H1 (cell line): ENCODE measurements at regions not wholly inside any gene's neighbourhood (a gene's known extent, or its start where the extent isn't known, plus 50 kb on each side); places are given as distances from the start of the nearest gene placed in this dataset.

Experiments
- CTCF ChIA-PET: fragments of 300-600 bp; sonication (Branson Sonifier 250); formaldehyde crosslinking; loops from one replicate; lab custom pipeline; 2021; ENCODE audit not compliant: partially characterized antibody; lab: Charles Lee
- POLR2A ChIA-PET: fragments of 300-600 bp; sonication (Branson Sonifier 250); formaldehyde crosslinking; loops from one replicate; lab custom pipeline; 2021; ENCODE audit warnings: inconsistent platforms; ENCODE audit not compliant: partially characterized antibody; lab: Charles Lee
- DNase-seq, 2 experiments: peaks; one replicate each; pipeline versions ENCODE4 v3.0.0 to v3.0.0-alpha.2; 2010 to 2022; ENCODE audit warnings: low spot score in 2 of 2, low read depth in 1 of 2, mixed read lengths in 1 of 2
- FAIRE-seq: peaks from 2 replicates; lab custom pipeline; 2011; peaks lifted over from hg19 to GRCh38; lab: Jason Lieb, UNC
- H2AFZ ChIP-seq: 2 replicates; pipeline ENCODE4 v1.8.1; 2012; ENCODE audit warnings: low read length, inconsistent platforms
- H2AK5ac ChIP-seq: 2 replicates; pipeline ENCODE4 v1.6.1; 2013; ENCODE audit warnings: low read depth, low read length
- H2BK120ac ChIP-seq: replicated peaks from 2 replicates; pipeline ENCODE3; 2013; ENCODE audit warnings: low read depth, low read length, inconsistent platforms
- H2BK12ac ChIP-seq: 2 replicates; pipeline ENCODE4 v1.6.1; 2013; ENCODE audit warnings: low read depth, low read length
- H2BK15ac ChIP-seq: 2 replicates; pipeline ENCODE4 v1.6.1; 2013; ENCODE audit warnings: low read length
- H2BK20ac ChIP-seq: 2 replicates; pipeline ENCODE4 v1.6.1; 2013; ENCODE audit warnings: low read length
- H2BK5ac ChIP-seq: 2 replicates; pipeline ENCODE4 v1.6.1; 2013; ENCODE audit warnings: low read depth, low read length
- H3K14ac ChIP-seq: 2 replicates; pipeline ENCODE4 v1.6.1; 2013; ENCODE audit warnings: inconsistent platforms; ENCODE audit not compliant: insufficient read length
- H3K18ac ChIP-seq: 2 replicates; pipeline ENCODE4 v1.6.1; 2013; ENCODE audit warnings: low read length; ENCODE audit errors: extremely low read depth
- H3K23ac ChIP-seq: 2 replicates; pipeline ENCODE4 v1.6.1; 2013; ENCODE audit warnings: inconsistent platforms; ENCODE audit not compliant: insufficient read length
- H3K23me2 ChIP-seq: 2 replicates; pipeline ENCODE4 v1.6.1; 2013; ENCODE audit warnings: low read depth, low read length
- H3K27ac ChIP-seq: 2 replicates; pipeline ENCODE4 v1.6.1; 2011; ENCODE audit warnings: low read depth, low read length, inconsistent platforms
- H3K27me3 ChIP-seq, 4 experiments: replicated peaks in 1 of 4; 1 replicate in 1 of 4; 2 replicates in 3 of 4; pipeline versions ENCODE4 v1.6.1 to v1.8.1; 2011 to 2013; ENCODE audit warnings: low read length in 3 of 4, mild to moderate bottlenecking in 3 of 4, inconsistent platforms in 2 of 4, mixed read lengths in 2 of 4, moderate library complexity in 1 of 4; ENCODE audit not compliant: control insufficient read depth in 3 of 4, insufficient read depth in 3 of 4; ENCODE audit errors: extremely low read depth in 1 of 4
- H3K36me3 ChIP-seq, 4 experiments: 2 replicates each; pipeline versions ENCODE4 v1.6.1 to v1.8.1; 2011 to 2013; ENCODE audit warnings: mild to moderate bottlenecking in 4 of 4, low read length in 3 of 4, moderate library complexity in 2 of 4, control low read depth in 1 of 4, inconsistent platforms in 1 of 4; ENCODE audit not compliant: insufficient read depth in 4 of 4, control insufficient read depth in 2 of 4
- H3K4ac ChIP-seq: replicated peaks from 2 replicates; pipeline ENCODE3; 2013; ENCODE audit warnings: low read length, low read depth, mixed read lengths, inconsistent platforms; ENCODE audit not compliant: insufficient read length
- H3K4me1 ChIP-seq, 4 experiments: replicated peaks in 1 of 4; 1 replicate in 1 of 4; 2 replicates in 3 of 4; pipeline versions ENCODE4 v1.6.1 to v1.8.1; 2011 to 2013; ENCODE audit warnings: low read length in 3 of 4, inconsistent platforms in 2 of 4, mixed read lengths in 1 of 4; ENCODE audit not compliant: insufficient read depth in 4 of 4, control insufficient read depth in 3 of 4
- H3K4me2 ChIP-seq, 2 experiments: 2 replicates each; pipeline versions ENCODE4 v1.6.1 to v1.8.1; 2011 to 2013; ENCODE audit warnings: low read depth in 2 of 2, low read length in 2 of 2, control low read depth in 1 of 2, inconsistent platforms in 1 of 2, mild to moderate bottlenecking in 1 of 2; ENCODE audit not compliant: insufficient read depth in 1 of 2
- H3K4me3 ChIP-seq, 4 experiments: fragments of 200-600, 300-600 bp in 1 of 4; sonication (generic), shearing (Covaris generic), sonication (Bioruptor Twin) in 1 of 4; 2 replicates each; pipeline versions ENCODE4 v1.5.1 to v1.8.1; 2011 to 2016; ENCODE audit warnings: low read length in 4 of 4, low read depth in 3 of 4, control low read depth in 2 of 4, inconsistent platforms in 2 of 4, mild to moderate bottlenecking in 2 of 4, mixed read lengths in 1 of 4, moderate library complexity in 1 of 4; ENCODE audit not compliant: insufficient read depth in 2 of 4; ENCODE audit errors: extremely low read depth in 1 of 4
- H3K56ac ChIP-seq: replicated peaks from 2 replicates; pipeline ENCODE3; 2013; ENCODE audit warnings: low read depth, mild to moderate bottlenecking, mixed read lengths, low read length, inconsistent platforms; ENCODE audit not compliant: insufficient read length
- H3K79me1 ChIP-seq: 2 replicates; pipeline ENCODE4 v1.6.1; 2013; ENCODE audit warnings: low read depth, low read length, control low read depth
- H3K79me2 ChIP-seq, 2 experiments: 2 replicates each; pipeline versions ENCODE4 v1.6.1 to v1.8.1; 2012 to 2013; ENCODE audit warnings: low read length in 2 of 2, mild to moderate bottlenecking in 2 of 2, inconsistent platforms in 1 of 2; ENCODE audit not compliant: insufficient read depth in 2 of 2, control insufficient read depth in 1 of 2
- H3K9ac ChIP-seq, 4 experiments: replicated peaks in 1 of 4; 1 replicate in 1 of 4; 2 replicates in 3 of 4; pipeline versions ENCODE4 v1.6.1 to v1.8.1; 2011 to 2013; ENCODE audit warnings: low read depth in 3 of 4, low read length in 3 of 4, control low read depth in 2 of 4, mild to moderate bottlenecking in 2 of 4, moderate library complexity in 2 of 4, inconsistent platforms in 1 of 4; ENCODE audit errors: extremely low read depth in 1 of 4
- H3K9me3 ChIP-seq, 2 experiments: 2 replicates each; pipeline versions ENCODE4 v1.6.1 to v1.8.1; 2012 to 2013; ENCODE audit warnings: mild to moderate bottlenecking in 2 of 2, moderate library complexity in 2 of 2, control low read depth in 1 of 2, inconsistent platforms in 1 of 2, low read depth in 1 of 2, low read length in 1 of 2, mixed read lengths in 1 of 2; ENCODE audit not compliant: insufficient read depth in 2 of 2
- H4K20me1 ChIP-seq, 2 experiments: replicated peaks in 1 of 2; 2 replicates each; pipeline versions ENCODE3 to v1.8.1; 2011 to 2013; ENCODE audit warnings: inconsistent platforms in 2 of 2, low read length in 2 of 2, mild to moderate bottlenecking in 1 of 2; ENCODE audit not compliant: insufficient read depth in 2 of 2, control insufficient read depth in 1 of 2
- H4K5ac ChIP-seq: 2 replicates; pipeline ENCODE4 v1.6.1; 2013; ENCODE audit warnings: low read length, low read depth, mixed read lengths, inconsistent platforms; ENCODE audit not compliant: insufficient read length
- H4K8ac ChIP-seq: 2 replicates; pipeline ENCODE4 v1.8.0; 2013; ENCODE audit warnings: mild to moderate bottlenecking, moderate library complexity, low read length, inconsistent platforms; ENCODE audit not compliant: insufficient read depth; ENCODE audit errors: extremely low read depth
- H4K91ac ChIP-seq: replicated peaks from 2 replicates; pipeline ENCODE3; 2013; ENCODE audit warnings: low read length, mixed read lengths, inconsistent platforms; ENCODE audit not compliant: insufficient read length
- CBX8 ChIP-seq: fragments of 300-800, 300-1000 bp; sonication (generic); IDR thresholded peaks from 2 replicates; pipeline ENCODE4 v1.7.1; 2016; ENCODE audit warnings: low read depth, low read length, borderline replicate concordance
- EZH2 ChIP-seq: fragments of 200-600 bp; sonication (generic); IDR thresholded peaks from 2 replicates; pipeline ENCODE4 v1.7.1; 2012; ENCODE audit warnings: low read depth, mild to moderate bottlenecking, moderate library complexity, low read length, inconsistent platforms; ENCODE audit not compliant: severe bottlenecking
- GABPA ChIP-seq: IDR thresholded peaks from 2 replicates; pipeline ENCODE4 v1.6.1; 2011; ENCODE audit warnings: mild to moderate bottlenecking, low read length, moderate library complexity, borderline replicate concordance; ENCODE audit not compliant: insufficient read depth
- JUND ChIP-seq: IDR thresholded peaks from 2 replicates; pipeline ENCODE4 v1.6.1; 2011; ENCODE audit warnings: mild to moderate bottlenecking, improper control_type of control experiment, low read length
- MAFK ChIP-seq: IDR thresholded peaks from 2 replicates; pipeline ENCODE4 v1.6.1; 2012; ENCODE audit warnings: low read depth, mild to moderate bottlenecking, improper control_type of control experiment, low read length
- SP2 ChIP-seq: IDR thresholded peaks from 2 replicates; pipeline ENCODE4 v1.6.1; 2012; ENCODE audit warnings: mild to moderate bottlenecking, low read length, inconsistent platforms
- TAF1 ChIP-seq: IDR thresholded peaks from 2 replicates; pipeline ENCODE4 v1.6.1; 2011; ENCODE audit warnings: mild to moderate bottlenecking, low read depth, low read length
- TAF7 ChIP-seq: optimal IDR thresholded peaks from 2 replicates; pipeline ENCODE3; 2011; ENCODE audit warnings: low read depth, mild to moderate bottlenecking, inconsistent platforms, low read length, moderate library complexity, borderline replicate concordance
- TEAD4 ChIP-seq: IDR thresholded peaks from 2 replicates; pipeline ENCODE4 v1.6.1; 2012; ENCODE audit warnings: low read depth, low read length, inconsistent platforms, mixed read lengths
- WGBS, 2 experiments: shearing (Covaris generic) in 1 of 2; methylation state at CpG; one replicate each; pipeline versions ENCODE4 v1.1.6 to v1.1.7; 2013 to 2015; ENCODE audit warnings: low lambda C conversion rate in 2 of 2, mixed read lengths in 2 of 2, inconsistent platforms in 1 of 2, low coverage in 1 of 2, missing lambda C conversion rate in 1 of 2; ENCODE audit not compliant: insufficient replicate concordance in 2 of 2, insufficient coverage in 1 of 2, insufficient read length in 1 of 2; ENCODE audit errors: extremely low coverage in 1 of 2, missing lambda C conversion rate in 1 of 2; 5-methylcytosine and 5-hydroxymethylcytosine counted together

DNA sequence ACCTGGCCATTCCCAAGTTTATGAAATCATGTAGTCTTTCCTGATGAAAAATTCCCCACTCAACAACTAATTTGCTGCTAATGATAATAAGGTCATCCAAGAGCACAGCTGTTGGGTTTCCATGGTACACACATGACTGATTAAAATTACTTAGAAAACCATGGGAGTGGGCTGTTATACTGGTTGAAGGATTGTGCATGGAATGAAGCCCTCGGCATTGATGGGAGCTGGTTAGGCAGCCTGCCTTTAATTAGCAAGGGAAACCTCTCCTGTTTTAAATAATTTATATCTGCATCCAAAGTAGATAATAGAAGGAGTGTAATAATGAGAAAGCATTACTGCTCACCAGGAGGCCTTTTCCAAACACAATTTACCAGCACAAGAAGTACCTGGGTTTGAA is 235.1 kb upstream of the CFAP20DC start:
- H2BK15ac ChIP-seq: no peak overlapping the region
- H4K8ac ChIP-seq: no peak overlapping the region

More for the DNA sequence above, 235.1 kb upstream of the CFAP20DC start:
- TF ChIP-seq SP2 (no peak), MAFK (no peak), TAF7 (no peak), JUND (no peak), EZH2 (no peak), CBX8 (no peak), TAF1 (no peak), TEAD4 (no peak), GABPA (no peak)
- Histone ChIP-seq H2BK5ac (no peak overlapping the region), H3K23ac (no peak overlapping the region), H3K4me3 (no peak overlapping the region), H3K4me2 (no peak overlapping the region), H2AK5ac (no peak overlapping the region), H4K5ac (no peak overlapping the region), H2BK120ac (no peak overlapping the region), H3K9ac (no peak overlapping the region), H3K4ac (no peak overlapping the region), H3K9me3 (no peaks in the 10 kb centered on the region), H3K14ac (no peak overlapping the region), H3K79me1 (no peaks in the 10 kb centered on the region), H3K79me2 (no peaks in the 10 kb centered on the region), H3K27me3 (no peaks in the 10 kb centered on the region), H2AFZ (no peak overlapping the region), H2BK12ac (no peak overlapping the region), H3K23me2 (no peaks in the 10 kb centered on the region), H3K56ac (no peak overlapping the region), H3K18ac (no peak overlapping the region), H3K36me3 (no peaks in the 10 kb centered on the region), H4K20me1 (no peaks in the 10 kb centered on the region), H3K4me1 (no peaks in the 10 kb centered on the region), H3K27ac (no peak overlapping the region), H2BK20ac (no peak overlapping the region), H4K91ac (no peak overlapping the region)
- WGBS, 2 experiments: 95% methylated on average over 1 of the region's 1 CpG; no CpG with 5 or more reads in 1 of the 2 experiments
- FAIRE-seq (no peak), DNase-seq (no peak)
- ChIA-PET CTCF (interaction anchor here (1.1 to 2.2 kb wide), 5 partner anchors 14 to 232 kb away, joined by 3 to 5 read pairs (median 4); no protein-coding TSS in a partner anchor), POLR2A (no interaction called here)
